GM21723 (cell line): ENCODE measurements at regions not wholly inside any gene's neighbourhood (a gene's known extent, or its start where the extent isn't known, plus 50 kb on each side); places are given as distances from the start of the nearest gene placed in this dataset.
"Not testable (repeated sequence)": the region's sequence is repeated elsewhere in the genome, so short reads cannot be mapped to it uniquely, and the experiment has no call there.

Experiments used
- ATAC-seq: cut with Tn5 transposase; IDR thresholded peaks from one replicate; pipeline ENCODE4 v1.9.1; 2021; ENCODE audit warnings: mild to moderate bottlenecking, moderate library complexity; ENCODE audit not compliant: unreplicated experiment

- no peak for ATAC-seq
Measured at GRCh38 chr10:44118500-44118899, 266.4 kb downstream of the CXCL12 start.

- ATAC-seq, result no peak
Measured at GRCh38 chr10:44116474-44116873, 268.4 kb downstream of the CXCL12 start.

DNA sequence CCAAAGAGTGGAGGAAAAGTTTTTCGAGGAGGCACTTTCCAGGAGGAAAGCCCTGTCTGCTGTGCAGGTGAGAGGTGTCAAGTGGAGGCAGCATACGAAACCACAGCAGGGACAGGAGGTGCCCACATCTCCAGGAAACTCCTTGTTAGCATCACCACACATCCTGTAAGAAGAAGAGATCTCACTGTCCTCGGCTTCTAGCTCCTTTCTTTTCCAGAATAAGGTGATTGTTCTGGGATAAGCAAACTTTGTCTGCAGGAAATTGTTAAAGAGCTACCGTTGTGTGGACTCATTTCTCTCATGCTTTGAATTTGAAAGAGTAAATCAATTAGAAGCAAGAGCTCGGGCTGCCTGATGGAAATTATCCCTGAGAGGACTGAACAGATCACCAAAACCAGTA lies 269.4 kb downstream of the CXCL12 start:
- ATAC-seq, result no peak

DNA sequence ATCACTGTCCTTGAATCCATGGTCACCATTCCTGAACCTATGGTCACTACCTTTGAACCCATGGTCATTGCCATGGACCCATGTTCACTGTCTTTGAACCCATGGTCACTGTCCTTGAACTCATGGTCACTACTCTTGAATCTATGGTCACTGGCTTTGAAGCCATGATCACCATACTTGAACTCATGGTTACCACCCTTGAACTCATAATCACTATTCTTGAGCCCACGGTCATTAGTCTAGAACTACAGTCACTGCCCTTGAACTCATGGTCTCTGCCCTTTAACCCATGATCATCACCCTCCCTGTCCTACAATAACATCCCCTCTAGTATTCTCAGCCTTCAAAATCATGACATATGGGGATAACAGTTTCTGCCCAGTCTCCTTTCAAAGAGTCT lies 270.5 kb downstream of the CXCL12 start:
- ATAC-seq, result no peak

GRCh38 chr10:44112280-44112679 lies 272.6 kb downstream of the CXCL12 start:
- ATAC-seq, result not testable (repeated sequence)

DNA sequence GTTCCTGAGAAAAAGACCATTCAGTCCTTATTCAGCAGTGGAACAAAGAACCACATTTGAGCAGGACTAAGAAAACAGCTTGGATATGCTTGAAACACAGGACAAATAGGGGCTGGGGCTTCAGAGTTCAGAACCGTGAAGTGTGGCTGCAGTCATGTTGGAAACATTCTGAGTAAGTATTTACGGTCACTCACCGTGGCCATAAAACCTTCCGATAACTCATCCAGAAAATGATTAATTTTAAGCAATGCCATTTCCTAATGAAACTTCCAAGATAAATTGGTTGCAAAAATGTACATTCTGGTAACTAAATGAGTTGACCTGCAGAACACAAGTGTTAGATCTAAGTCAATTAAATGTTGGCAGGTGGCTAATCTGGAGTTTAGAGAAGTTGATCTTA lies 279.2 kb downstream of the CXCL12 start:
- ATAC-seq, result no peak

- no peak for ATAC-seq
Measured at GRCh38 chr10:44102726-44103255, 282.1 kb downstream of the CXCL12 start.

GRCh38 chr10:44101082-44101481 lies 283.8 kb downstream of the CXCL12 start:
- ATAC-seq, result no peak

- no peak for ATAC-seq
Measured at GRCh38 chr10:44099511-44099910, 285.4 kb downstream of the CXCL12 start.

DNA sequence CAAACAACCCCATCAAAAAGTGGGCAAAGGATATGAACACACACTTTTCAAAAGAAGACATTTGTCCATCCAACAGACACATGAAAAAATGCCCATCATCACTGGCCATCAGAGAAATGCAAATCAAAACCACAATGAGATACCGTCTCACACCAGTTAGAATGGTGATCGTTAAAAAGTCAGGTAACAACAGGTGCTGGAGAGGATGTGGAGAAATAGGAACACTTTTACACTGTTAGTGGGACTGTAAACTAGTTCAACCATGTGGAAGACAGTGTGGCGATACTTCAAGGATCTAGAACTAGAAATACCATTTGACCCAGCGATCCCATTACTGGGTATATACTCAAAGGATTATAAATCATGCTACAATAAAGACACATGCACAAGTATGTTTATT lies 288.7 kb downstream of the CXCL12 start:
- not testable (repeated sequence) for ATAC-seq

DNA sequence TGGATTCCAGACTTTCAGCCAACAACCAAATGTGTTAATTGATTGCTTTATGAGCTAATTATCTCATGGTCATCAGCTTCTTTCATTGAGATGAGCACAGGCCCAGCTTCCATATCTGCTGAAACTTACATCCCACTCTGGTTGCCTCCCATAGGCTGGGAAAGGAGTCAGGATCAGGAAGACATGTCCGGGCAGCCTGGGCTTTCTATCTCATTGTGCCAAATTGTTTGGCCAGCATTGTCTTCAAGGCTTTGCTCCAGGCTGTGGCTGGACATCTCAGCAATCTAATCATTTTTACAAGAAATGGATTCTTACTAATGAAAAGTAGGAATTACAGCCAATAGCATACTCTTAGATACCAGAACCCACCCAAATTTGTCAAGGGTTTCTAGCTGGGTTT lies 295.2 kb downstream of the CXCL12 start:
- no peak for ATAC-seq

DNA sequence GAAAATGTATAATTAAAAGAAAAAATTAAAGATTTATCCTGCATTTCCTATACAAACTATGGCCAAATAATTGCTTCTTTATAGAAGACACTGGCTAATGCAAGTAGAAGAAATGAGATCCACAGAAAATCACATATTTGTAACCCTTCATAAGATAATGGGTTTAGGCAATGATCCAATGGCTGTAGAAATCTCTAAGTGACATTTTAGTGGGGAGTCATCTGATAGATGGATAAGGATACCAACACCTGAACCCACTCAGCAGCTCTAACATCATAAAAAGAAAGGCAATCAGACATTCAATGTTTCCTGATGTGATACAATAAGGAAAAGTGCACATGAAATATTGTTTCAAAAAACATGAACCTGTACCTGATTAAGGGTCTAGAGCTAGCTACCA lies 297.5 kb downstream of the CXCL12 start:
- ATAC-seq, result no peak

- ATAC-seq, result no peak
Measured at GRCh38 chr10:44083719-44084400, 301.0 kb downstream of the CXCL12 start.

DNA sequence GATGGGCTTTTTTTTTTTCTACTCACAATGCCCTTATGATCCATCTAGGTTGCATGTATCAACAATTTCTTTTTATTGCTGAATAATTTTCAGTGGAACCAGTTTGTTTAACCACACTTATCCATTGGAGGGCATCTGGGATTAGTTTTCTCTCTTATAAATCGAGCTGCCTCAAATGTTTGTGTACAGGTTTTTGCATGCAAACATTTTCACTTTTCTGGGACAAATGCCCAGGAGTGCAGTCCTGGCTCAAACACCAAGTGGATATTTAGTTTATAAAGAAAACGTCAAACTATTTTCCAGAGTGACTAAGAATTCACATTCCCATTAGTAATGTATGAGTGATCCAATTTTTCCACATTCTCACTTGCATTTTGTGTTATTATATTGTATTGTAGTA lies 313.4 kb downstream of the CXCL12 start:
- ATAC-seq, result no peak

DNA sequence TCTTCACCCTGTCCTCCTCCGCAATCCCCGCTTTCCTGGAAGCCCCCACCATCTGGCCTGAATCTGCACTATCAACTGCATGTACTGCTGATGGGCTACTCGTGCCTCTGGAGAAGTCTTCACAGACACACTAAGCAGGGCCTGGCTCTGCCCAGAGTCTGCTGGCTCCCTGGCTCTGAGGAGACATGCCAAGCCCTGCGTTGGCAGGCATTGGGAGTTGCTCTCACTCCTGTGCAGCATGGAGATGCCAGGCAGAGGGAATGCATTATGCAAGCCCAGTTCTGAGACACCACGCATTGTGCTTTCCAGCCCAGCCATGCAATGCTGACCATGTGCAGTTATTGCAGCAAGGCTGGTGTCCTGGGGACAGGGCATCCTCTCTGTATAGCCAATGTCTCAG lies 314.6 kb downstream of the CXCL12 start:
- no peak for ATAC-seq

GRCh38 chr10:44069573-44069972 lies 315.3 kb downstream of the CXCL12 start:
- no peak for ATAC-seq

- ATAC-seq, result no peak
Measured at GRCh38 chr10:44068716-44069482, 316.0 kb downstream of the CXCL12 start.

- no peak for ATAC-seq
Measured at GRCh38 chr10:44067432-44067831, 317.5 kb downstream of the CXCL12 start.

DNA sequence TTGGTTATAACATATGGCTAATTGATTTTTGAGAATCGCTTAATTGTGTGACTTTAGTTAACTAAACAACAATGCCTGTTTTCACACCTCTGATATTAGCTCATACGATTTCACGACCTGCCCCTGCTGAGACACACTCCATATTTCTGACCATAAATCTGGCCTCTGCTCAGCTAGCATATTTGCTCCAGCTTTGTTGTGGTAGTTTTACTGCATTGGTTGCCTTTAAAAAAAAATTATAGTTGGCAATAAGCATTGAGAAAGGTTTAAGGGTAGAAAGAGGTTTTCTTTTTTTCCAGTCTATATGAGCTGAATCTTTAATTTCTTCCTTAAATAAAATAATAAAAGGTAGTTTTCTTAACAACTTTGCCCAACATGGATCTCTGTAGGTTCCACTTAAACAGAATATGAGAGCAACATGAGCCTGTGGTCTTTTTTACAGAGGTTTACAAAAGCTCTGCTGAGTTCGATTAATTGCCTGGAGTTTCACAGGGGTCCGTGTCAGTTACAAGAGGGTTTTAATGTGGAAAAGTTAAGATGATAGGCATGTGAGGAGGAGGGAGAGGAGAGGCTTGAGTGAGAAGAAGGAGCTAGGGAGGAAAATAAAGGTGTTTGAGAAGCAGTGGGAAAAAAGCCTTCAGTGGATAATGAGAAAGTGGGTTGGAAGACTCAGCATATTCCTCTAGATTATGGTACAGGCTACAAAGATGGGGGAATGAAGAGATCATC lies 318.2 kb downstream of the CXCL12 start:
- ATAC-seq, result no peak

GRCh38 chr10:44065788-44066526 lies 318.9 kb downstream of the CXCL12 start:
- ATAC-seq, result no peak
